DOHH2 (cell line): ENCODE measurements at regions not wholly inside any gene's neighbourhood (a gene's known extent, or its start where the extent isn't known, plus 50 kb on each side); places are given as distances from the start of the nearest gene placed in this dataset.

Experiments used
- CTCF ChIP-seq: fragments of 200-600 bp; sonication (generic); IDR thresholded peaks from one replicate; pipeline ENCODE4 v1.5.1; 2014; ENCODE audit warnings: antibody characterized with exemption, mild to moderate bottlenecking, low read depth, low read length; ENCODE audit not compliant: poor library complexity, severe bottlenecking
- EZH2phosphoT487 ChIP-seq: fragments of 200-600 bp; sonication (generic); IDR thresholded peaks from 2 replicates; pipeline ENCODE4 v1.6.1; 2017; ENCODE audit warnings: borderline replicate concordance, mild to moderate bottlenecking, antibody characterized with exemption, low read length, moderate library complexity, mixed read lengths

- TF ChIP-seq CTCF: no peak
- TF ChIP-seq EZH2phosphoT487: no peak
Observed at GRCh38 chr1:175884369-175884768, 141.0 kb upstream of the TNR start.
